ENCODE measurements at regions not wholly inside any gene's neighbourhood (a gene's known extent, or its start where the extent isn't known, plus 50 kb on each side); places are given as distances from the start of the nearest gene placed in this dataset.

DNA sequence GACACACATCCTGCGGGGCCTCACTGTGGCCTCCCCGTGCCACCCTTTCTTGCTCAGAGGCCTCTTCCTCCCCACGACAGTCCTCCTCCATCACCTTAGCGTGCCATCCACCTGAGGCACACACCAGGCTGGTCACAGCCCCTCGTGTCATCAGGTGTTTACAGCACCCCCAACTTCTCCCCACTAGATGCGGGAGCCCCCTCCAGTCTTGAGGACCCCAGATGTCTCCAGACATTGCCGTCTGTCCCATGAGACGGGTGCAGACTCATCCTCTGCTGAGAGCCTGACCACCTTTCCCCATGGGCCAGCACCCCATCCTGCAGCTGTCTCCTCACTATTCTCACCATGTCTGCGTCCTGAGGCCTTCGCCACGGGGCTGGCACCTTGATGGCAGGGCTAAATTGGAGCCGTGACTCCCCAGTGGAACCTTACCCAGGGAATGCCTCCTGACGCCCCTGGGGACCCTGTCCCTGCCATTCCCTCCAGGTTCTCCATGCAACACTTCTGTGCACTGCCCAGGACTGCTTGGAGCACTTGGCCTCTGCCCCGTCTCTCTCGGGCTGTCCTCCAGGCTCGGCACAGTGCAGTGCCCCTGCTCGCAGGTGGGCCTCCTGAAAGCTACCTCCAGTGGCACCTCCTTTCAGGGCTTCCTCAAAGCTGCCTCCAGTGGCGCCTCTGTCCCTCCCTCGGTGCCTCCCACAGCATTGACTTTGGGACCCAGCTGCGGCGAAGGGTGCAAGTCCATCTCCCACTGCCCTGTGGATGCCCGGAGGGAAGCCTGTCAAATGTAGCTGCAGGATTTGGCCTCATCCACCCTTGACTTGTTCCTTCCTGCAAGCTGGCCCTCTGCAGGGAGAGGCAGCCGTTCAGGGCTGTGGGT lies 1386.8 kb downstream of the BRD1 start:
- no peaks in the 10 kb centered on the region for H3K27me3 ChIP-seq
- no peaks in the 10 kb centered on the region for H3K4me1 ChIP-seq
- DNase-seq (ENCODE audit: low spot score in 2 of 2), result no peak
- 87% methylated on average over 22 to 23 of the region's 23 CpGs for WGBS, 2 donors
- no peaks in the 10 kb centered on the region for H3K9me3 ChIP-seq
- TF ChIP-seq, protein P1, sequence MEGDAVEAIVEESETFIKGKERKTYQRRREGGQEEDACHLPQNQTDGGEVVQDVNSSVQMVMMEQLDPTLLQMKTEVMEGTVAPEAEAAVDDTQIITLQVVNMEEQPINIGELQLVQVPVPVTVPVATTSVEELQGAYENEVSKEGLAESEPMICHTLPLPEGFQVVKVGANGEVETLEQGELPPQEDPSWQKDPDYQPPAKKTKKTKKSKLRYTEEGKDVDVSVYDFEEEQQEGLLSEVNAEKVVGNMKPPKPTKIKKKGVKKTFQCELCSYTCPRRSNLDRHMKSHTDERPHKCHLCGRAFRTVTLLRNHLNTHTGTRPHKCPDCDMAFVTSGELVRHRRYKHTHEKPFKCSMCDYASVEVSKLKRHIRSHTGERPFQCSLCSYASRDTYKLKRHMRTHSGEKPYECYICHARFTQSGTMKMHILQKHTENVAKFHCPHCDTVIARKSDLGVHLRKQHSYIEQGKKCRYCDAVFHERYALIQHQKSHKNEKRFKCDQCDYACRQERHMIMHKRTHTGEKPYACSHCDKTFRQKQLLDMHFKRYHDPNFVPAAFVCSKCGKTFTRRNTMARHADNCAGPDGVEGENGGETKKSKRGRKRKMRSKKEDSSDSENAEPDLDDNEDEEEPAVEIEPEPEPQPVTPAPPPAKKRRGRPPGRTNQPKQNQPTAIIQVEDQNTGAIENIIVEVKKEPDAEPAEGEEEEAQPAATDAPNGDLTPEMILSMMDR (IDR thresholded peaks at IDR 0.05), result no peak
- TF ChIP-seq EP300 (IDR thresholded peaks at IDR 0.05) (no peak), POLR2A (IDR thresholded peaks at IDR 0.05) (no peak)
- no peak overlapping the region for H3K27ac ChIP-seq
- no peaks in the 10 kb centered on the region for H3K36me3 ChIP-seq
- H3K4me3 ChIP-seq, result no peak overlapping the region

GRCh38 chr22:48440176-48440575 lies 1387.5 kb downstream of the BRD1 start:
- 90 to 91% methylated on average over 22 of the region's 22 CpGs for WGBS, 2 donors
- Histone ChIP-seq H3K4me3 (no peak overlapping the region), H3K36me3 (no peaks in the 10 kb centered on the region), H3K4me1 (no peaks in the 10 kb centered on the region), H3K27ac (no peak overlapping the region), H3K27me3 (no peaks in the 10 kb centered on the region), H3K9me3 (no peaks in the 10 kb centered on the region)
- no peak for DNase-seq (ENCODE audit: low spot score in 2 of 2)
- no peak for TF ChIP-seq EP300 (IDR thresholded peaks at IDR 0.05)
- no peak for TF ChIP-seq POLR2A (IDR thresholded peaks at IDR 0.05)
- TF ChIP-seq, protein P1 (IDR thresholded peaks at IDR 0.05), result no peak

GRCh38 chr22:48439560-48440135 lies 1388.0 kb downstream of the BRD1 start:
- Histone ChIP-seq H3K36me3 (no peaks in the 10 kb centered on the region), H3K27ac (no peak overlapping the region), H3K27me3 (no peaks in the 10 kb centered on the region), H3K4me1 (no peaks in the 10 kb centered on the region), H3K9me3 (no peaks in the 10 kb centered on the region), H3K4me3 (no peak overlapping the region)
- 95 to 100% methylated on average over 6 to 10 of the region's 10 CpGs for WGBS, 2 donors
- TF ChIP-seq EP300 (IDR thresholded peaks at IDR 0.05) (no peak), POLR2A (IDR thresholded peaks at IDR 0.05) (no peak)
- TF ChIP-seq, protein P1 (IDR thresholded peaks at IDR 0.05), result no peak
- DNase-seq (ENCODE audit: low spot score in 2 of 2), result no peak

DNA sequence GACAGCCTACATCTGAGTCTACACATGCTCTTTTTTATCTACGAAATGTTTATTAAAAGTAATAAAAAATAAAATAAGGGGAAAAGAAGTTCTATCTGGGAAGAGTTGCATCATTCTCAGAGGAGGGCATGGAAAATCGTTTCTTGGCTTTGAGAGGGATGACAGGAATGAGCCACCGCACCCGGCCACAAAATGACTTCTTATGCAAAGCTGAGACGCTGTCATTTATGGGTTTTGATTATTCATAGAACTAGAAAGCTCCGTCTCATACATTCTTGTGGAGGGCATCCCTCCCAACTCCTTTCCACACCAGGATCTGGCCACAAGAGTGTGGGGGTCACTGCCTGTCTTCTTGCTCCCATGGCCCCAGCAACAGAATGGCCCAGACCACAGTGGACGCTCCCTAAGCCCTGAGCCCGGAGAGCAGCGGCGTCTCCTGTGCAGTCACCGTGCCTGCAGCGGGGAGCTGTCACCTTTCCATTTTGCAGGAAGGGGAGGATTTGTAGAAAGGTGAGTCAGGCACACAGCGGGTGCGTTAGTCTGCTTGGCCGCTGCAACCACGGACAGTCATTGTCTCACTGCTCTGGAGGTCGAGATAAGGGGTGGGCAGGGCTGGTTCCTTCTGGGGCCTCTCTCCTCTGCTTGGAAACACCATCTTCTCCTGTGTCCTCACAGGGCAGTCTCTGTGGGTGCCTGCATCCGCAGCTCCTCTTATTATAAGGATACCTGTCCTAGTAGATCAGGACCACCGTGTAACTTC lies 1388.7 kb downstream of the BRD1 start:
- Histone ChIP-seq H3K27me3 (no peaks in the 10 kb centered on the region), H3K27ac (no peak overlapping the region), H3K9me3 (no peaks in the 10 kb centered on the region), H3K36me3 (no peaks in the 10 kb centered on the region), H3K4me1 (no peaks in the 10 kb centered on the region), H3K4me3 (no peak overlapping the region)
- 77 to 81% methylated on average over 18 to 19 of the region's 19 CpGs for WGBS, 2 donors
- TF ChIP-seq, protein P1 (IDR thresholded peaks at IDR 0.05), result no peak
- TF ChIP-seq EP300 (IDR thresholded peaks at IDR 0.05) (no peak), POLR2A (IDR thresholded peaks at IDR 0.05) (no peak)
- no peak for DNase-seq (ENCODE audit: low spot score in 2 of 2)

DNA sequence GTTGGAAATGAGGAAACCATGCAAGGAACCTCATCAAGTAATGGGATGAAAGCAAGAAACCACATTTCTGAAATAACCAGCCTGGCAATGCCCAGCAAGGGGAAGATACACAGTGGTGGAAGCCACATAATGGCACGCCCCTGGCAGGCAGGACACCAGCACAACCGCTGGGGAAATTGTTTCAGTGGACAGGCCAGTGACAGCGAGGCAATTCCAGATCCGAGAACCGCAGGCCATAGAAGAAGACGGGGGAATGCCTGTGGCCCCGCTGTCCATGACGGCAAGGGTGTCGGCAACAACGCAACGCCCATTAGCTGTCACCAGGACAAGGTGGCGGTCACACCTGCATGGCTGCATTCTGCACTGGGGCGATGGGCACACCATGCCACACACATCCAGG lies 1389.6 kb downstream of the BRD1 start:
- no peak for TF ChIP-seq EP300 (IDR thresholded peaks at IDR 0.05)
- whole genome bisulfite sequencing, 2 donors, result 92 to 95% methylated on average over 13 of the region's 13 CpGs
- no peak for DNase-seq (ENCODE audit: low spot score in 2 of 2)
- H3K4me3 ChIP-seq, result no peak overlapping the region
- no peaks in the 10 kb centered on the region for H3K36me3 ChIP-seq
- no peaks in the 10 kb centered on the region for H3K4me1 ChIP-seq
- H3K27me3 ChIP-seq, result no peaks in the 10 kb centered on the region
- no peak overlapping the region for H3K27ac ChIP-seq
- no peaks in the 10 kb centered on the region for H3K9me3 ChIP-seq

Measured in tibial nerve (tissue), 4 donors.